ENCODE measurements at regions not wholly inside any gene's neighbourhood (a gene's known extent, or its start where the extent isn't known, plus 50 kb on each side); places are given as distances from the start of the nearest gene placed in this dataset.

- TF ChIP-seq CTCF (IDR thresholded peaks at IDR 0.05) (no peak), POLR2A (IDR thresholded peaks at IDR 0.05) (no peak)
Observed at GRCh38 chr6:27544612-27545260, 71.8 kb upstream of the ZNF184 start.
